ENCODE measurements at regions not wholly inside any gene's neighbourhood (a gene's known extent, or its start where the extent isn't known, plus 50 kb on each side); places are given as distances from the start of the nearest gene placed in this dataset.
A peak's percentile ranks its signal among the peaks of the same experiment; 100 is the strongest.

GRCh38 chr10:61294131-61294530 is 159.1 kb downstream of the TMEM26 start:
- DNase-seq (no peak), ATAC-seq (ENCODE audit: insufficient read depth, low read depth) (no peak)
- Histone ChIP-seq H3K9me3 (ENCODE audit: insufficient read depth, low read length, severe bottlenecking) (peaks cover 12% of the 10 kb centered on the region), H3K36me3 (ENCODE audit: insufficient read depth, low read length) (no peaks in the 10 kb centered on the region; the same call in 1 of the 2 replicates), H3K27me3 (ENCODE audit: insufficient read depth, low read length, poor library complexity) (no peaks in the 10 kb centered on the region), H3K79me2 (ENCODE audit: insufficient read depth, low read length) (no peaks in the 10 kb centered on the region), H3K4me1 (ENCODE audit: insufficient read depth, low read length) (peaks cover 25% of the 10 kb centered on the region), H3K4me2 (ENCODE audit: insufficient read depth, low read length) (no peak overlapping the region), H2AFZ (ENCODE audit: low read depth, low read length) (no peak overlapping the region), H3K4me3 (ENCODE audit: low read depth in 1 of 2, low read length in 2 of 2) (no peak overlapping the region), H3K27ac (ENCODE audit: low read length) (no peak overlapping the region), H3K9ac (ENCODE audit: low read depth, low read length) (no peak overlapping the region), H4K20me1 (ENCODE audit: insufficient read depth, low read length) (no peaks in the 10 kb centered on the region)
- TF ChIP-seq CTCF (IDR thresholded peaks at IDR 0.05; ENCODE audit: borderline replicate concordance, extremely low read depth, low read length, poor library complexity, severe bottlenecking) (no peak), EZH2 (IDR thresholded peaks at IDR 0.05; ENCODE audit: borderline replicate concordance, low read depth, low read length, severe bottlenecking) (no peak)

GRCh38 chr10:61289813-61290212 is 163.4 kb downstream of the TMEM26 start:
- DNase-seq (no peak), ATAC-seq (ENCODE audit: insufficient read depth, low read depth) (no peak)
- H3K27me3 ChIP-seq (ENCODE audit: insufficient read depth, low read length, poor library complexity), result no peaks in the 10 kb centered on the region
- no peaks in the 10 kb centered on the region for H4K20me1 ChIP-seq (ENCODE audit: insufficient read depth, low read length)
- peaks cover 39% of the 10 kb centered on the region for H3K4me1 ChIP-seq (ENCODE audit: insufficient read depth, low read length)
- H3K79me2 ChIP-seq (ENCODE audit: insufficient read depth, low read length), result no peaks in the 10 kb centered on the region
- H3K4me3 ChIP-seq (ENCODE audit: low read depth in 1 of 2, low read length in 2 of 2), result no peak overlapping the region
- H3K9ac ChIP-seq (ENCODE audit: low read depth, low read length), result no peak overlapping the region
- peaks cover 11% of the 10 kb centered on the region for H3K9me3 ChIP-seq (ENCODE audit: insufficient read depth, low read length, severe bottlenecking)
- H2AFZ ChIP-seq (ENCODE audit: low read depth, low read length), result no peak overlapping the region
- no peak overlapping the region for H3K4me2 ChIP-seq (ENCODE audit: insufficient read depth, low read length)
- H3K27ac ChIP-seq (ENCODE audit: low read length), result no peak overlapping the region
- H3K36me3 ChIP-seq (ENCODE audit: insufficient read depth, low read length), result peaks cover 4% of the 10 kb centered on the region; the same call in 1 of the 2 replicates
- no peak for TF ChIP-seq EZH2 (IDR thresholded peaks at IDR 0.05; ENCODE audit: borderline replicate concordance, low read depth, low read length, severe bottlenecking)

- H3K79me2 ChIP-seq (ENCODE audit: insufficient read depth, low read length), result no peaks in the 10 kb centered on the region
- DNase-seq (peak; percentile 61), ATAC-seq (ENCODE audit: insufficient read depth, low read depth) (peak; percentile 96)
- H3K9ac ChIP-seq (ENCODE audit: low read depth, low read length), result peak overlapping the region; percentile 39; the same call in 1 of the 2 replicates
- TF ChIP-seq CTCF (IDR thresholded peaks at IDR 0.05; ENCODE audit: borderline replicate concordance, extremely low read depth, low read length, poor library complexity, severe bottlenecking) (no peak), EZH2 (IDR thresholded peaks at IDR 0.05; ENCODE audit: borderline replicate concordance, low read depth, low read length, severe bottlenecking) (no peak)
- H3K27me3 ChIP-seq (ENCODE audit: insufficient read depth, low read length, poor library complexity), result no peaks in the 10 kb centered on the region
- H2AFZ ChIP-seq (ENCODE audit: low read depth, low read length), result peak overlapping the region; percentile 48; the same call in 1 of the 2 replicates
- peak overlapping the region; percentile 92 for H3K27ac ChIP-seq (ENCODE audit: low read length)
- H3K9me3 ChIP-seq (ENCODE audit: insufficient read depth, low read length, severe bottlenecking), result peaks cover 11% of the 10 kb centered on the region
- H4K20me1 ChIP-seq (ENCODE audit: insufficient read depth, low read length), result no peaks in the 10 kb centered on the region
- H3K36me3 ChIP-seq (ENCODE audit: insufficient read depth, low read length), result peaks cover 4% of the 10 kb centered on the region; the same call in 1 of the 2 replicates
- peaks cover 53% of the 10 kb centered on the region for H3K4me1 ChIP-seq (ENCODE audit: insufficient read depth, low read length)
- H3K4me2 ChIP-seq (ENCODE audit: insufficient read depth, low read length), result peak overlapping the region; percentile 47
- no peak overlapping the region; a peak in 2 of 4 replicates for H3K4me3 ChIP-seq (ENCODE audit: low read depth in 1 of 2, low read length in 2 of 2)
Observed at GRCh38 chr10:61286686-61287085, 166.5 kb downstream of the TMEM26 start.

- H3K9ac ChIP-seq (ENCODE audit: low read depth, low read length), result peak overlapping the region; percentile 32; the same call in 1 of the 2 replicates
- H3K27me3 ChIP-seq (ENCODE audit: insufficient read depth, low read length, poor library complexity), result no peaks in the 10 kb centered on the region
- peaks cover 53% of the 10 kb centered on the region for H3K4me1 ChIP-seq (ENCODE audit: insufficient read depth, low read length)
- no peak overlapping the region for H3K4me2 ChIP-seq (ENCODE audit: insufficient read depth, low read length)
- no peaks in the 10 kb centered on the region for H3K79me2 ChIP-seq (ENCODE audit: insufficient read depth, low read length)
- peaks cover 11% of the 10 kb centered on the region for H3K9me3 ChIP-seq (ENCODE audit: insufficient read depth, low read length, severe bottlenecking)
- DNase-seq (peak; percentile 29), ATAC-seq (ENCODE audit: insufficient read depth, low read depth) (no peak)
- no peaks in the 10 kb centered on the region for H4K20me1 ChIP-seq (ENCODE audit: insufficient read depth, low read length)
- H3K36me3 ChIP-seq (ENCODE audit: insufficient read depth, low read length), result peaks cover 4% of the 10 kb centered on the region; the same call in 1 of the 2 replicates
- TF ChIP-seq CTCF (IDR thresholded peaks at IDR 0.05; ENCODE audit: borderline replicate concordance, extremely low read depth, low read length, poor library complexity, severe bottlenecking), result no peak
- TF ChIP-seq EZH2 (IDR thresholded peaks at IDR 0.05; ENCODE audit: borderline replicate concordance, low read depth, low read length, severe bottlenecking), result no peak
- peak overlapping the region in 1 of 2 experiments; percentile 20; a peak in 1 of 4 replicates for H3K4me3 ChIP-seq (ENCODE audit: low read depth in 1 of 2, low read length in 2 of 2)
- H3K27ac ChIP-seq (ENCODE audit: low read length), result peak overlapping the region; percentile 92
- H2AFZ ChIP-seq (ENCODE audit: low read depth, low read length), result peak overlapping the region; percentile 54
Observed at GRCh38 chr10:61285749-61286148, 167.4 kb downstream of the TMEM26 start.
